GM12878 (cell line): ENCODE measurements at regions not wholly inside any gene's neighbourhood (a gene's known extent, or its start where the extent isn't known, plus 50 kb on each side); places are given as distances from the start of the nearest gene placed in this dataset.

Experiments used
- ATAC-seq: fragments of 200-7000 bp; cut with Tn5 transposase; 3 replicates; pipeline ENCODE4 v1.9.1; 2020; ENCODE audit warnings: mild to moderate bottlenecking, moderate library complexity
- BruUV-seq: library from RNA; stranded (reverse); fragments of 400-500 nt; replicated peaks from 2 replicates; lab custom pipeline; 2021; lab: Mats Ljungman, UMichigan
- CTCF ChIA-PET: fragments of 300-600 bp; sonication (Branson Sonifier 250); formaldehyde crosslinking; extraction: SDS; loops from one replicate; lab custom pipeline; 2021; ENCODE audit warnings: inconsistent platforms; lab: Yijun Ruan, JAX
- POLR2A ChIA-PET: fragments of 350-600 bp; formaldehyde crosslinking; extraction: SDS; loops from one replicate; lab custom pipeline; 2021; ENCODE audit warnings: inconsistent platforms; lab: Charles Lee
- RAD21 ChIA-PET: fragments of 300-600 bp; sonication (Branson Sonifier 250); formaldehyde crosslinking; loops from one replicate; lab custom pipeline; 2023; ENCODE audit warnings: antibody characterized with exemption; ENCODE audit not compliant: unreplicated experiment; lab: Charles Lee
- SMC1A ChIA-PET: fragments of 300-600 bp; sonication (Branson Sonifier 250); formaldehyde crosslinking; loops from one replicate; lab custom pipeline; 2023; ENCODE audit not compliant: unreplicated experiment, uncharacterized antibody; lab: Charles Lee
- DNase-seq: peaks from one replicate; pipeline ENCODE4 v3.0.0-alpha.2; 2011; ENCODE audit warnings: low read depth, low spot score
- FAIRE-seq: peaks from 3 replicates; lab custom pipeline; 2011; peaks lifted over from hg19 to GRCh38; lab: Jason Lieb, UNC
- H2AFZ ChIP-seq: 2 replicates; pipeline ENCODE4 v1.6.0; 2011; ENCODE audit warnings: low read depth, low read length, control low read depth; ENCODE audit not compliant: control insufficient read depth
- H3K27ac ChIP-seq: 2 replicates; pipeline ENCODE4 v1.5.1; 2011; ENCODE audit warnings: control low read depth; ENCODE audit not compliant: control insufficient read depth, insufficient read depth
- H3K27me3 ChIP-seq, 2 experiments: replicated peaks in 1 of 2; 2 replicates each; pipeline versions ENCODE4 v1.6.0 to v1.6.1; 2011; ENCODE audit warnings: low read length in 1 of 2; ENCODE audit not compliant: control insufficient read depth in 2 of 2, insufficient read depth in 2 of 2
- H3K36me3 ChIP-seq, 2 experiments: 2 replicates each; pipeline ENCODE4 v1.5.1; 2011; ENCODE audit warnings: low read length in 1 of 2; ENCODE audit not compliant: control insufficient read depth in 2 of 2, insufficient read depth in 2 of 2
- H3K4me1 ChIP-seq: 2 replicates; pipeline ENCODE4 v1.6.1; 2011; ENCODE audit warnings: mild to moderate bottlenecking, low read length, moderate library complexity, mixed read lengths; ENCODE audit not compliant: control insufficient read depth, insufficient read depth
- H3K4me2 ChIP-seq: 2 replicates; pipeline ENCODE4 v1.6.0; 2011; ENCODE audit warnings: control low read depth; ENCODE audit not compliant: control insufficient read depth, insufficient read depth
- H3K4me3 ChIP-seq: fragments of 200-600 bp; sonication (generic); 2 replicates; pipeline ENCODE4 v1.5.1; 2016
- H3K79me2 ChIP-seq: 2 replicates; pipeline ENCODE4 v1.6.0; 2011; ENCODE audit warnings: low read length; ENCODE audit not compliant: control insufficient read depth, insufficient read depth
- H3K9ac ChIP-seq: 2 replicates; pipeline ENCODE4 v1.8.0; 2011; ENCODE audit warnings: low read length, control low read depth, mixed read lengths; ENCODE audit not compliant: control insufficient read depth, insufficient read depth
- H3K9me3 ChIP-seq: replicated peaks from 3 replicates; pipeline ENCODE4 v1.5.1; 2011; ENCODE audit warnings: mild to moderate bottlenecking, low read length; ENCODE audit not compliant: control insufficient read depth, insufficient read depth
- H4K20me1 ChIP-seq: 2 replicates; pipeline ENCODE4 v1.6.0; 2011; ENCODE audit not compliant: control insufficient read depth, insufficient read depth
- BCLAF1 ChIP-seq: fragments of 450-650 bp; IDR thresholded peaks from 2 replicates; pipeline ENCODE4 v1.6.1; 2017; ENCODE audit warnings: antibody characterized with exemption, mild to moderate bottlenecking, moderate library complexity
- BRCA1 ChIP-seq: IDR thresholded peaks from 2 replicates; pipeline ENCODE4 v1.6.1; 2011; ENCODE audit warnings: low read depth, low read length, improper control_type of control experiment
- ELK1 ChIP-seq: IDR thresholded peaks from 2 replicates; pipeline ENCODE4 v1.6.1; 2012; ENCODE audit warnings: low read depth, low read length, improper control_type of control experiment
- FOXK2 ChIP-seq: fragments of 450-650 bp; IDR thresholded peaks from 2 replicates; pipeline ENCODE4 v1.6.1; 2017; ENCODE audit warnings: mild to moderate bottlenecking, moderate library complexity
- HSF1 ChIP-seq: fragments of 150-350 bp; IDR thresholded peaks from 2 replicates; pipeline ENCODE4 v1.6.1; 2014; ENCODE audit warnings: mild to moderate bottlenecking, low read depth, low read length
- SMAD5 ChIP-seq: IDR thresholded peaks from 2 replicates; pipeline ENCODE4 v1.6.1; 2016; ENCODE audit warnings: antibody characterized with exemption, low read depth
- SP1 ChIP-seq: IDR thresholded peaks from one replicate; pipeline ENCODE4 v1.6.1; 2011; ENCODE audit warnings: low read depth, low read length
- SREBF1 ChIP-seq: IDR thresholded peaks from 2 replicates; pipeline ENCODE4 v1.6.1; 2012; ENCODE audit warnings: mild to moderate bottlenecking, low read length
- SUPT20H ChIP-seq: IDR thresholded peaks from 2 replicates; pipeline ENCODE4 v1.6.1; 2011; ENCODE audit warnings: low read depth, mild to moderate bottlenecking, low read length, moderate library complexity, borderline replicate concordance; ENCODE audit not compliant: control insufficient read depth
- TCF3 ChIP-seq: IDR thresholded peaks from 2 replicates; pipeline ENCODE4 v1.6.1; 2012; ENCODE audit warnings: low read depth, mild to moderate bottlenecking, low read length, borderline replicate concordance; ENCODE audit not compliant: insufficient read depth
- YY1 ChIP-seq: IDR thresholded peaks from 2 replicates; pipeline ENCODE4 v1.6.1; 2011; ENCODE audit warnings: low read depth, mild to moderate bottlenecking, low read length
- ZBED1 ChIP-seq: IDR thresholded peaks from 2 replicates; pipeline ENCODE4 v1.6.1; 2016; ENCODE audit warnings: borderline replicate concordance
- whole genome bisulfite sequencing: methylation state at CpG from one replicate; pipeline ENCODE4 v1.1.6; 2016; ENCODE audit warnings: low lambda C conversion rate; ENCODE audit not compliant: insufficient replicate concordance, insufficient coverage; ENCODE audit errors: missing lambda C conversion rate; 5-methylcytosine and 5-hydroxymethylcytosine counted together
- in situ Hi-C: fragments of 300-500 bp; cut with MboI; formaldehyde crosslinking; loops from 9 replicates; pipeline ENCODE4 v1.14.3; 2018; ENCODE audit warnings: mixed read lengths
- intact Hi-C: fragments of 100-400 bp; cut with micrococcal nuclease; formaldehyde crosslinking; loops from one replicate; pipeline ENCODE4 v1.14.2; 2022; ENCODE audit not compliant: unreplicated experiment

- Histone ChIP-seq H3K9ac (no peak overlapping the region), H3K4me3 (no peak overlapping the region), H3K79me2 (no peaks in the 10 kb centered on the region), H3K36me3 (no peaks in the 10 kb centered on the region), H4K20me1 (no peaks in the 10 kb centered on the region), H3K9me3 (peaks cover 12% of the 10 kb centered on the region), H2AFZ (no peak overlapping the region), H3K4me2 (no peak overlapping the region), H3K27ac (no peak overlapping the region), H3K27me3 (no peaks in the 10 kb centered on the region), H3K4me1 (no peaks in the 10 kb centered on the region)
- RAD21 ChIA-PET = no interaction called here
- DNase-seq (no peak), FAIRE-seq (no peak), ATAC-seq (no peak)
- intact Hi-C loops = no loop called here
- SMC1A ChIA-PET = no interaction called here
- POLR2A ChIA-PET = no interaction called here
- WGBS = 50% methylated on average over 2 of the region's 2 CpGs
- no TSS peak for BruUV-seq
- in situ Hi-C loops = no loop called here
- CTCF ChIA-PET = interaction anchor here (0.7 kb wide), 1 partner anchor 26 kb away, joined by 3 read pairs; no protein-coding TSS in a partner anchor
- TF ChIP-seq FOXK2 (no peak), TCF3 (no peak), HSF1 (no peak), SUPT20H (no peak), ZBED1 (no peak), SREBF1 (no peak), SP1 (no peak)
Observed at GRCh38 chr10:4331150-4331549, 494.9 kb upstream of the AKR1E2 start.

GRCh38 chr10:4330636-4331035 lies 495.4 kb upstream of the AKR1E2 start:
- no peak for FAIRE-seq
- Histone ChIP-seq H3K4me2 (no peak overlapping the region), H3K4me1 (no peaks in the 10 kb centered on the region), H3K27ac (no peak overlapping the region), H3K79me2 (no peaks in the 10 kb centered on the region), H4K20me1 (no peaks in the 10 kb centered on the region), H3K27me3 (no peaks in the 10 kb centered on the region), H3K9me3 (peaks cover 12% of the 10 kb centered on the region), H3K9ac (no peak overlapping the region), H3K4me3 (no peak overlapping the region), H2AFZ (no peak overlapping the region), H3K36me3 (no peaks in the 10 kb centered on the region)
- in situ Hi-C loops = no loop called here
- ChIA-PET POLR2A (no interaction called here), SMC1A (no interaction called here), RAD21 (no interaction called here), CTCF (interaction anchor here (0.7 kb wide), 1 partner anchor 26 kb away, joined by 3 read pairs; no protein-coding TSS in a partner anchor)
- DNase-seq = no peak
- WGBS = 95% methylated on average over 3 of the region's 3 CpGs
- no TSS peak for BruUV-seq
- intact Hi-C loops = no loop called here
- no peak for ATAC-seq
- no peak for TF ChIP-seq YY1
- TF ChIP-seq BRCA1 = no peak
- no peak for TF ChIP-seq HSF1
- no peak for TF ChIP-seq ELK1
- no peak for TF ChIP-seq BCLAF1
- TF ChIP-seq SMAD5 = no peak
